ENCODE measurements at regions not wholly inside any gene's neighbourhood (a gene's known extent, or its start where the extent isn't known, plus 50 kb on each side); places are given as distances from the start of the nearest gene placed in this dataset.

- peaks cover 6% of the 10 kb centered on the region for H3K9me3 Mint-ChIP-seq (ENCODE audit: unreplicated experiment)
- peaks cover 16% of the 10 kb centered on the region for H3K4me1 Mint-ChIP-seq (ENCODE audit: low read depth, unreplicated experiment)
- H3K27me3 Mint-ChIP-seq (ENCODE audit: unreplicated experiment): peaks cover 4% of the 10 kb centered on the region
- H3K4me3 Mint-ChIP-seq (ENCODE audit: unreplicated experiment): peak overlapping the region; percentile 5
- peak overlapping the region; percentile 68 for H3K27ac Mint-ChIP-seq (ENCODE audit: unreplicated experiment)
- no peaks in the 10 kb centered on the region for H3K36me3 Mint-ChIP-seq (ENCODE audit: unreplicated experiment)
- no peak for DNase-seq
- TF ChIP-seq, protein P1, sequence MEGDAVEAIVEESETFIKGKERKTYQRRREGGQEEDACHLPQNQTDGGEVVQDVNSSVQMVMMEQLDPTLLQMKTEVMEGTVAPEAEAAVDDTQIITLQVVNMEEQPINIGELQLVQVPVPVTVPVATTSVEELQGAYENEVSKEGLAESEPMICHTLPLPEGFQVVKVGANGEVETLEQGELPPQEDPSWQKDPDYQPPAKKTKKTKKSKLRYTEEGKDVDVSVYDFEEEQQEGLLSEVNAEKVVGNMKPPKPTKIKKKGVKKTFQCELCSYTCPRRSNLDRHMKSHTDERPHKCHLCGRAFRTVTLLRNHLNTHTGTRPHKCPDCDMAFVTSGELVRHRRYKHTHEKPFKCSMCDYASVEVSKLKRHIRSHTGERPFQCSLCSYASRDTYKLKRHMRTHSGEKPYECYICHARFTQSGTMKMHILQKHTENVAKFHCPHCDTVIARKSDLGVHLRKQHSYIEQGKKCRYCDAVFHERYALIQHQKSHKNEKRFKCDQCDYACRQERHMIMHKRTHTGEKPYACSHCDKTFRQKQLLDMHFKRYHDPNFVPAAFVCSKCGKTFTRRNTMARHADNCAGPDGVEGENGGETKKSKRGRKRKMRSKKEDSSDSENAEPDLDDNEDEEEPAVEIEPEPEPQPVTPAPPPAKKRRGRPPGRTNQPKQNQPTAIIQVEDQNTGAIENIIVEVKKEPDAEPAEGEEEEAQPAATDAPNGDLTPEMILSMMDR (IDR thresholded peaks at IDR 0.05; ENCODE audit: partially characterized antibody, unreplicated experiment): no peak
Observed at GRCh38 chr5:3386637-3387036, 209.0 kb upstream of the IRX1 start.

DNA sequence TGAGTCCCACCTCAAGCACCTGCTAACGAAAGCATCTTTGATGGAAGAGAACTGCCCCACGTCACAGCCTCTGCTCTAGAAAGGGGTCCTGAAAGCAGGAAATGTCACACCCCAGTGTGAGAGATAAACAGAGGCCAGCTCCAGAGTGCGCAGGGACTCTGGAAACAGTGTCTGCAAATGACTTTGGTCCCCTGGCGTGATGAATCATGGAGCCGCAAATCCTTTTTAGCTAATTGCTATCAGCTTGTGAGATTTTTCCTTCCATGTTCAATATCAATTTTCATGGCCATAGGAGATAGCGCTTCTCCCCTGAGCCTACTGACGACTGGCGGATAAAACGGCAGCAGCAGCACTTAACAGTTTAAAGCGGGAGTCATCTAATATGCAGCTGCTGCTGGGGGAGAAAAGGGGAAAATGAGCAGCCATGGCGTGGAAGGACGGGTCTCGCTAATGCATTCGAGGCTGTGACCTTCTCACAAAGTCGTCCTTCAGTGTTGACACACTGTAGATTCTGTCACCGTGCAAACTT is 209.6 kb upstream of the IRX1 start:
- no peaks in the 10 kb centered on the region for H3K36me3 Mint-ChIP-seq (ENCODE audit: unreplicated experiment)
- DNase-seq: no peak
- peaks cover 4% of the 10 kb centered on the region for H3K27me3 Mint-ChIP-seq (ENCODE audit: unreplicated experiment)
- peak overlapping the region; percentile 12 for H3K4me3 Mint-ChIP-seq (ENCODE audit: unreplicated experiment)
- peaks cover 6% of the 10 kb centered on the region for H3K9me3 Mint-ChIP-seq (ENCODE audit: unreplicated experiment)
- peaks cover 16% of the 10 kb centered on the region for H3K4me1 Mint-ChIP-seq (ENCODE audit: low read depth, unreplicated experiment)
- TF ChIP-seq, protein P1 (IDR thresholded peaks at IDR 0.05; ENCODE audit: partially characterized antibody, unreplicated experiment): no peak
- H3K27ac Mint-ChIP-seq (ENCODE audit: unreplicated experiment): peak overlapping the region; percentile 68

GRCh38 chr5:3384531-3384930 is 211.1 kb upstream of the IRX1 start:
- TF ChIP-seq, protein P1 (IDR thresholded peaks at IDR 0.05; ENCODE audit: partially characterized antibody, unreplicated experiment): no peak
- Mint-ChIP-seq H3K4me1 (ENCODE audit: low read depth, unreplicated experiment) (peaks cover 16% of the 10 kb centered on the region), H3K27me3 (ENCODE audit: unreplicated experiment) (peaks cover 4% of the 10 kb centered on the region), H3K27ac (ENCODE audit: unreplicated experiment) (no peak overlapping the region), H3K36me3 (ENCODE audit: unreplicated experiment) (no peaks in the 10 kb centered on the region), H3K9me3 (ENCODE audit: unreplicated experiment) (peaks cover 6% of the 10 kb centered on the region), H3K4me3 (ENCODE audit: unreplicated experiment) (no peak overlapping the region)
- no peak for DNase-seq

DNA sequence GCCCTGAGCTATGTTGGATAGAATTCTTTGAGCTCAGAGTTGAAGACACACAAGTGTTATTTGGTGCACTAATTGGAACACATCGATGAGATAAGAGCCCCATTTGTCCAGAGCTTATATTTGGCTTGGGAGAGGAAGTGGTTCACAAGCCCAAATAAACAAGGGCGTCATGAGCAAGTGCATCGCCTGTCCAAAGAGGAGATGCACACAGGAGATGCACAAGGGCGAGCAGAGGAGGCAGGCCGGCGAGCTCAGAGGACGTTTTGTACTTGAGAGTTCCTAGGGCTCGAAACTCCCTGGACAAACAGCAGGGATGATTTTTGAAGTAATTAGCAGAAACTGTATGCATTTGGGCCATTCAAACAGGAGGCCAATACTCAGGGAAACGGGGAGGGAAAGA is 212.8 kb upstream of the IRX1 start:
- H3K9me3 Mint-ChIP-seq (ENCODE audit: unreplicated experiment): peaks cover 2% of the 10 kb centered on the region
- H3K27ac Mint-ChIP-seq (ENCODE audit: unreplicated experiment): no peak overlapping the region
- H3K36me3 Mint-ChIP-seq (ENCODE audit: unreplicated experiment): no peaks in the 10 kb centered on the region
- H3K27me3 Mint-ChIP-seq (ENCODE audit: unreplicated experiment): no peaks in the 10 kb centered on the region
- TF ChIP-seq, protein P1 (IDR thresholded peaks at IDR 0.05; ENCODE audit: partially characterized antibody, unreplicated experiment): no peak
- peaks cover 12% of the 10 kb centered on the region for H3K4me1 Mint-ChIP-seq (ENCODE audit: low read depth, unreplicated experiment)
- no peak for DNase-seq
- no peak overlapping the region for H3K4me3 Mint-ChIP-seq (ENCODE audit: unreplicated experiment)

GRCh38 chr5:3382151-3382550 is 213.5 kb upstream of the IRX1 start:
- TF ChIP-seq, protein P1 (IDR thresholded peaks at IDR 0.05; ENCODE audit: partially characterized antibody, unreplicated experiment): no peak
- no peak for DNase-seq
- peaks cover 11% of the 10 kb centered on the region for H3K4me1 Mint-ChIP-seq (ENCODE audit: low read depth, unreplicated experiment)
- peaks cover 5% of the 10 kb centered on the region for H3K36me3 Mint-ChIP-seq (ENCODE audit: unreplicated experiment)
- H3K9me3 Mint-ChIP-seq (ENCODE audit: unreplicated experiment): peaks cover 2% of the 10 kb centered on the region
- H3K27ac Mint-ChIP-seq (ENCODE audit: unreplicated experiment): no peak overlapping the region
- H3K4me3 Mint-ChIP-seq (ENCODE audit: unreplicated experiment): no peak overlapping the region
- H3K27me3 Mint-ChIP-seq (ENCODE audit: unreplicated experiment): peaks cover 2% of the 10 kb centered on the region

Measured in glutamatergic neuron (in vitro differentiated cells).